Glutamatergic neuron (in vitro differentiated cells): ENCODE measurements at regions not wholly inside any gene's neighbourhood (a gene's known extent, or its start where the extent isn't known, plus 50 kb on each side); places are given as distances from the start of the nearest gene placed in this dataset.

Source experiments
- DNase-seq: peaks from one replicate; pipeline ENCODE4 v3.0.0; 2022
- H3K27ac Mint-ChIP-seq: one replicate; pipeline ENCODE4 v1.8.0; 2020; ENCODE audit warnings: mild to moderate bottlenecking, mixed read lengths, inconsistent platforms; ENCODE audit not compliant: unreplicated experiment
- H3K27me3 Mint-ChIP-seq: one replicate; pipeline ENCODE4 v1.8.0; 2020; ENCODE audit warnings: mild to moderate bottlenecking, moderate library complexity, mixed read lengths, inconsistent platforms; ENCODE audit not compliant: unreplicated experiment
- H3K36me3 Mint-ChIP-seq: one replicate; pipeline ENCODE4 v1.8.0; 2020; ENCODE audit warnings: mild to moderate bottlenecking, mixed read lengths, inconsistent platforms; ENCODE audit not compliant: unreplicated experiment
- H3K4me1 Mint-ChIP-seq: one replicate; pipeline ENCODE4 v1.8.0; 2020; ENCODE audit warnings: mild to moderate bottlenecking, low read depth, mixed read lengths, inconsistent platforms; ENCODE audit not compliant: unreplicated experiment
- H3K4me3 Mint-ChIP-seq: one replicate; pipeline ENCODE4 v1.8.0; 2020; ENCODE audit warnings: mild to moderate bottlenecking, mixed read lengths, inconsistent platforms; ENCODE audit not compliant: unreplicated experiment
- H3K9me3 Mint-ChIP-seq: one replicate; pipeline ENCODE4 v1.8.0; 2020; ENCODE audit warnings: mild to moderate bottlenecking, moderate library complexity, mixed read lengths, inconsistent platforms; ENCODE audit not compliant: unreplicated experiment
- CTCF ChIP-seq: fragments of 200-600 bp; sonication (generic); IDR thresholded peaks from one replicate; pipeline ENCODE4 v1.5.0; 2021; ENCODE audit not compliant: partially characterized antibody, unreplicated experiment

DNA sequence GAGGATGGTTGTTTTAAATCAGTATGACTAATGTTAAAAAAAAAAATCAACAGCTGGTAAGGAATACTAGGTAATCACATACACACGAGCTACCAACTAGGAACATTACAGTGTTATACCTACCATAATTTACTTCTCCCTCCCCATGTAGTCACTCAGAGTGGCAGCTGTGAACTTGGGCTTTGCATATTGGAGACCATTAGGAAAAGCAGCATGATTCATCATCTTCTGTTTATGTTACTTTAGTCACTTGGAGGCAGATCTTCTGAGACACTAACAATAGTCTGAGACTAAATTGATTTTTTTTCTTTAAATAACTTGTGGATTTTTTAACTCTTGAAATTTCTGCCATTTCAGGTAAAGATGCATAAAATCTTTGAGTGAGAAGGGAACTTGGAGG is 141.5 kb upstream of the NR4A3 start:
- Mint-ChIP-seq H3K27ac (no peak overlapping the region), H3K9me3 (peaks cover 2% of the 10 kb centered on the region), H3K4me3 (no peak overlapping the region), H3K27me3 (peaks cover 7% of the 10 kb centered on the region), H3K4me1 (peaks cover 11% of the 10 kb centered on the region), H3K36me3 (peaks cover 30% of the 10 kb centered on the region)
- no peak for TF ChIP-seq CTCF
- no peak for DNase-seq

GRCh38 chr9:99681113-99681512 is 140.6 kb upstream of the NR4A3 start:
- no peak for DNase-seq
- no peak for TF ChIP-seq CTCF
- Mint-ChIP-seq H3K27me3 (peaks cover 7% of the 10 kb centered on the region), H3K36me3 (peaks cover 23% of the 10 kb centered on the region), H3K27ac (no peak overlapping the region), H3K4me3 (no peak overlapping the region), H3K9me3 (no peaks in the 10 kb centered on the region), H3K4me1 (peaks cover 11% of the 10 kb centered on the region)

DNA sequence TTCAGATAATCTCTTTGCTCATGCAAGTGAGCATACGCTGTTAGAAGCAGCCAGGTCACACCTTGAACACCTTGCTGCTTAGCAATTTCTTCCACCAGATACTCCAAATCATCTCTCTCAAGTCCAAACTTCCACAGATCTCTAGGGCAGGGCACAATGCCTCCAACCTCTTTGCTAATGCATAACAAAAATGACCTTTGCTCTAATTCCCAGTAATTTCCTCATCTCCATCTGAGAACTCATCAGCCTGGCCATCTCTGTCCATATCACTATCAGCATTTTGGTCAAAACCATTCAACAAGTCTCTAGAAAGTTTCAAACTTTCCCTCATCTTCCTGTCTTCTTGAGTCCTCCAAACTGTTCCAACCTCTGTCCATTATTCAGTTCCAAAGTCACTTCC is 139.3 kb upstream of the NR4A3 start:
- Mint-ChIP-seq H3K9me3 (no peaks in the 10 kb centered on the region), H3K36me3 (peaks cover 19% of the 10 kb centered on the region)

GRCh38 chr9:99682870-99683269 is 138.8 kb upstream of the NR4A3 start:
- TF ChIP-seq CTCF = no peak
- peak overlapping the region; percentile 25 for H3K4me3 Mint-ChIP-seq
- H3K9me3 Mint-ChIP-seq = no peaks in the 10 kb centered on the region
- H3K27me3 Mint-ChIP-seq = peaks cover 6% of the 10 kb centered on the region
- peaks cover 11% of the 10 kb centered on the region for H3K4me1 Mint-ChIP-seq
- peaks cover 15% of the 10 kb centered on the region for H3K36me3 Mint-ChIP-seq
- no peak overlapping the region for H3K27ac Mint-ChIP-seq
- no peak for DNase-seq

More for the DNA sequence above, 139.3 kb upstream of the NR4A3 start:
- DNase-seq = no peak
- peaks cover 6% of the 10 kb centered on the region for H3K27me3 Mint-ChIP-seq
- no peak for TF ChIP-seq CTCF
- H3K4me3 Mint-ChIP-seq = no peak overlapping the region
- H3K4me1 Mint-ChIP-seq = peaks cover 11% of the 10 kb centered on the region
- no peak overlapping the region for H3K27ac Mint-ChIP-seq

- peak overlapping the region; percentile 74 for H3K27ac Mint-ChIP-seq
- no peaks in the 10 kb centered on the region for H3K36me3 Mint-ChIP-seq
- H3K4me1 Mint-ChIP-seq = peaks cover 15% of the 10 kb centered on the region
- peak; percentile 32 for DNase-seq
- peaks cover 2% of the 10 kb centered on the region for H3K27me3 Mint-ChIP-seq
- H3K4me3 Mint-ChIP-seq = peak overlapping the region; percentile 1
- H3K9me3 Mint-ChIP-seq = no peaks in the 10 kb centered on the region
- TF ChIP-seq CTCF = no peak
Observed at GRCh38 chr9:99690573-99690972, 131.1 kb upstream of the NR4A3 start.
